ENCODE measurements at regions not wholly inside any gene's neighbourhood (a gene's known extent, or its start where the extent isn't known, plus 50 kb on each side); places are given as distances from the start of the nearest gene placed in this dataset.

DNA sequence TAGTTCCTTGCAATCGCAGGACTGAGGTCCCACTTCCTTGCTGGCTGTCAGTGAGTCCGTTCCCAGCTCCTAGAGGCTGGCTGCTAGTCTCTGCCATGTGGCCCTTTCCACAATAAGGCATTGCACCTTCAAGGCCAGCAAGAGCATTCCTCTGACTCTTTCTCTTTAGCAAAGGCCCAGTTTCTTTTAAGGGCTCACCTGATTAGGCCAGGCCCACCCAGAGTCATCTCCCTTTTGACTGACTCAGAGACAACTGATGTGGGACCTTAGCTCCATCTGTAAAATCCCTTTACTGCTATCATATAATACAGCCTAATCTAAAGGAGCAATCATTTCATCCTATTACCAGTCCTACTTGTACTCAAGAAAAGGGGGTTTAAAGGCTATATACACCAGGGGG lies 278.2 kb downstream of the SLC4A3 start:
- no peak overlapping the region for H3K4me3 Mint-ChIP-seq
- H3K27me3 Mint-ChIP-seq: peaks cover 4% of the 10 kb centered on the region
- no peak overlapping the region for H3K27ac Mint-ChIP-seq
- H3K4me1 Mint-ChIP-seq: peaks cover 0 to 7% (median 0%) of the 10 kb centered on the region in 3 donors
- H3K9me3 Mint-ChIP-seq: peaks cover 0 to 4% (median 1%) of the 10 kb centered on the region in 3 donors
- H3K36me3 Mint-ChIP-seq: no peaks in the 10 kb centered on the region

DNA sequence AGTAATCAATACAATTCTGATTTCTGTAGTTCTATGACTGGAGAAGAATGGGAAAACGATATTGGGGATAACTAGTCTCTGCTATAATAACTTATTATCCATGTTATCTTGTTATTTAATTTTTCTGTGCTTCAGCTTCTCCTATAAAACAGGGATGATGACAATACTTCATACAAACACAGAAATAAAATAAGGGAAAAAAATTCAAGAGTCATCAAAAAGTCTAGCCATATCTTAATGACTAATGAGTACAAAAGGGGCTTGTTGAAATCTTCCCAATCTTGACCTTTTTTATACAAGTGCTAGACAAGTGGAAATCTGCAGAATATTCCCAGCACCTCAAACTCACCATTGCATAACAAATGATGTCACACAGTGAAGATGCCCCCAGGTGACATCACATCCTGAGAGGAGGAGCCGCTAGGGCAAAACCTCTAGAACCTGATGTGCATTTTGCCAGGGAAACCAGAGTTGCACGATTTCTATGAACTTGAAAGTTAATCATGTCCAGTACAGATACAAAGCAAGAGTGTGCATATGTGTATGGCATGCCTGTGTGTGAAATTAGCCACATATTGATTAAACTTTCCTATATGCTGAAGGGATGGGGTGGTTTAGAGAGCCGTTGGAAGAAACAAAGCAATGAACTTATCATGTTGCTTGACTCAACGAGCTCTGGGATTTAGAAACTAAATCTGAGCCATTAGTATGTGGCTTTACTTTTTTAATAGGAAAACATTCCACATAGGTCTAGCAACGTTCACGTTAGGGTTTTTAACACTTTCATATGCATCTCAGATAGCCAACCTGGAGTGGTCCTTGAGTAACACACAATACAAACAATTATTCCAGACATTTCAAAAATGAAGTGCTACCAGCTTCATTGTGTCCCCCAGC lies 278.9 kb downstream of the SLC4A3 start:
- no peak overlapping the region for H3K27ac Mint-ChIP-seq
- H3K27me3 Mint-ChIP-seq: peaks cover 4% of the 10 kb centered on the region
- H3K36me3 Mint-ChIP-seq: no peaks in the 10 kb centered on the region
- no peak overlapping the region for H3K4me3 Mint-ChIP-seq
- H3K9me3 Mint-ChIP-seq: peaks cover 0 to 2% (median 1%) of the 10 kb centered on the region in 3 donors
- peaks cover 0 to 4% (median 0%) of the 10 kb centered on the region in 3 donors for H3K4me1 Mint-ChIP-seq

DNA sequence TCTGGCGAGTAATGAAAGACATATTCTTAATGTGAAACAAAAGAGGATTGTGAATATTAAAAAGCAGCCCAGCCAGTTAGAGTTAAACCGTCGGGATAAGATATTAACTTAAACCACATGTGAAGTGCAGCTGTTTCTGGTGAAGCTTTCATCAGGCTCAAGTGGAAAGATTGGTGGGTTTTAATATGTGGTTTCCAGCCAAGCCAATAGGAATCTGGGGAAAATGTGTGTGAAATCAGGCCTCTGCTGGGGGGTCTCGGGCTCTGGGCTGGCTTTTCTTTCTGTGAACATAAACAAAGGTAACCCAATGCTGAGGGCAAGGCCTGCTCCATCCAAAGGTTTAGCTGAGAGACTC lies 279.6 kb downstream of the SLC4A3 start:
- peaks cover 0 to 2% (median 0%) of the 10 kb centered on the region in 3 donors for H3K9me3 Mint-ChIP-seq
- no peaks in the 10 kb centered on the region for H3K36me3 Mint-ChIP-seq
- H3K4me3 Mint-ChIP-seq: no peak overlapping the region
- peaks cover 0 to 1% (median 0%) of the 10 kb centered on the region in 3 donors for H3K4me1 Mint-ChIP-seq
- H3K27ac Mint-ChIP-seq: no peak overlapping the region
- H3K27me3 Mint-ChIP-seq: peaks cover 4% of the 10 kb centered on the region

DNA sequence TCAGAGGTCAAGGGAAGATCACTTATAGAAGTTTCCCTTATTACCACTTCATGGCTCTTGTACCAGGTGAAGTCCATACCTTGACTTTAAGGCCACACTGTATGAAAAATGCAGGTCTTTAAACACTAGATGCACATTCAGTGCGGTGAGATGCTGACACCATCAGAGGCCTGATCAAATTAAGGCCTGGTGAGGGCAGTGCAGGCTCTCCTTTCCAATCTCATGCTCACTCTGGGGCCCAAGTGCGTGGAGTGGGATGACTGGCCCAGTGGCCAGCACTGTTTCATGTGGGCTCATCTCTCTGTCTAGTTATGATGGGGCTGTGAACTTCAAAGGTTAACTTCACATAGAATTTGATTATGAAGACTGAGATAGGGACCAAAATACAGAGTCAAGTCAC lies 281.1 kb downstream of the SLC4A3 start:
- Mint-ChIP-seq H3K27me3 (peaks cover 1% of the 10 kb centered on the region), H3K4me1 (no peaks in the 10 kb centered on the region), H3K4me3 (no peak overlapping the region), H3K36me3 (no peaks in the 10 kb centered on the region), H3K27ac (no peak overlapping the region), H3K9me3 (peaks cover 0 to 2% (median 0%) of the 10 kb centered on the region in 3 donors)

DNA sequence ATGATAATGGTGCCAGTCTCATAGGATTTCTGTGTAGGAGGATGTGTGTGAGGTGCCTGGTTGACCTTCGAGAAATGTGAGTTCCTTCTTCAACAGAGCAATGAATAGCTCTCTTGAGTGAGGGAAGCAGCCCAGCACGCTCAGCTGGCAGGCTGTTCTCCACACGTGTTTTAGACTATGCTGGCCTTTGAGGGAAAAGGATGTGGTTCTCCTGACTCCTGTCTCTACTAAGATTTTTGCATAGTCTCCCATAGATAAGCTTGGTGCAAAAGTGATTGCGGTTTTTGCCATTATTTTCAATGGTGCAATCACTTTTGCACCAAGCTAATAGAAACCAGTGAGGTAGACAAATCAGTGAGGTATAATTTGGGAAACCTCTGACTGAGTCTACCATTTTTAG lies 284.1 kb downstream of the SLC4A3 start:
- Mint-ChIP-seq H3K27ac (no peak overlapping the region), H3K4me1 (no peaks in the 10 kb centered on the region), H3K9me3 (peaks cover 0 to 2% (median 0%) of the 10 kb centered on the region in 3 donors)

DNA sequence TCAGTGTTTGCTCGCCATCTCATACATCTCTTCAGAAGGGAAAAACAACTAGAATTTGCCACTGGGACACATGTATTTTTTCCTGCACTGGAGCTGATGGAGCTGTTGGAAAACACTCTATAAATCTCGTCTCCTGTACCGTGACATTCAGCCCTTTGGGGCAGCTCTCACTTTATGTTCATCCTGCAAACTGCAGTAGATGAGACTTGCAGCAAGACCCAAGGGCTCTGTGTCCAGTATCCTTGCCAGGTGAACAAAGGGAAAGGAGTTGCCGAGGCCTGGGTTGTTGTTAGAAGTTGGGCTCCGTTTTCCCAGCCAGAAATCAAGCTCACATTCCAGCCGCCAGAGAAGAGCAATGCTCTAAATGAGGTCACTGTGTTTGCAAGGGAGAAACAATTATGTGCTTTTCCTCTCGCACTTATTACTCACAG lies 285.1 kb downstream of the SLC4A3 start:
- Mint-ChIP-seq H3K4me1 (no peaks in the 10 kb centered on the region), H3K4me3 (no peak overlapping the region), H3K9me3 (peaks cover 0 to 2% (median 0%) of the 10 kb centered on the region in 3 donors), H3K27ac (no peak overlapping the region), H3K36me3 (no peaks in the 10 kb centered on the region), H3K27me3 (no peaks in the 10 kb centered on the region)

More for the DNA sequence above, 284.1 kb downstream of the SLC4A3 start:
- no peaks in the 10 kb centered on the region for H3K36me3 Mint-ChIP-seq
- H3K27me3 Mint-ChIP-seq: no peaks in the 10 kb centered on the region
- no peak overlapping the region for H3K4me3 Mint-ChIP-seq

DNA sequence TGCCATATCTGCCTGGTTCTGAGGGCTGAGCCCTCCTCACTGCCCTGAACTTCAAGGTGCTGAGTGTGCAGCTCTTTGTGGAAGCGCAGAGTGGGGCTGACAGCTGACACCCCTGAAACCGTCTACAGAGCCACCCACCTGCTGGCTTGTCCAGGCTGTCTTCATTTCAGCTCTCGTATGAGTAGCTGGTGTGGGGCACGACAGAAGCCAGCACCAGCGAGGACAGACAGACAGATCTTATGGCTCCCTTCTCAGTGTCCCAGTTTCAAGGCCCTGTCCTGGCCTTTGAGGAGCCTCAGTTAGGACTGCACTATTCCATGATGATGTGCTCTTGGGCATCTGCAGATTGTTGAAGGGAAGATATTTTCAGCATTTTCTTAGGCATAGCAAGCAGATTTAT lies 287.1 kb downstream of the SLC4A3 start:
- H3K36me3 Mint-ChIP-seq: no peaks in the 10 kb centered on the region
- H3K4me1 Mint-ChIP-seq: no peaks in the 10 kb centered on the region
- H3K27ac Mint-ChIP-seq: no peak overlapping the region
- no peaks in the 10 kb centered on the region for H3K27me3 Mint-ChIP-seq
- no peaks in the 10 kb centered on the region for H3K9me3 Mint-ChIP-seq
- H3K4me3 Mint-ChIP-seq: no peak overlapping the region

DNA sequence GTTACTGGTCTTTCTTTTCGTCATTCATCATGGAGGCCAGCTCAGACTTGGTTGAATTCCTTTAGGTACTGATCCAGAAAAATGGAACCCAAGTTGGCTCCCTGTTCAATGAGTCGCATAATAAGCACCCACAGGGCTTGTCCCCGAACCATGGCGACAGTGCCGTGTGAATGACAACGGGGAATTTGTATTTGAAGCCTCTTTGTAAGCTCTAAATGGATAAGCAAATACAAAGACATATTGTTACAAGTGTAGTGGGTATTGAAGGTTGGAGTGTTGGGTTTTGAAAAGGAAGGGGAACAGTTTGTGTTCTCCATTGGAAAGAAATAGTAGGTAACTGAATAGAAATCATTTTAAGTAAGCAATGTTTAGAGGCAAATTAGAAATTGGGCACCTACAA lies 288.9 kb downstream of the SLC4A3 start:
- no peaks in the 10 kb centered on the region for H3K9me3 Mint-ChIP-seq
- no peak overlapping the region for H3K27ac Mint-ChIP-seq
- no peak overlapping the region for H3K4me3 Mint-ChIP-seq
- no peaks in the 10 kb centered on the region for H3K36me3 Mint-ChIP-seq
- no peaks in the 10 kb centered on the region for H3K4me1 Mint-ChIP-seq
- no peaks in the 10 kb centered on the region for H3K27me3 Mint-ChIP-seq

DNA sequence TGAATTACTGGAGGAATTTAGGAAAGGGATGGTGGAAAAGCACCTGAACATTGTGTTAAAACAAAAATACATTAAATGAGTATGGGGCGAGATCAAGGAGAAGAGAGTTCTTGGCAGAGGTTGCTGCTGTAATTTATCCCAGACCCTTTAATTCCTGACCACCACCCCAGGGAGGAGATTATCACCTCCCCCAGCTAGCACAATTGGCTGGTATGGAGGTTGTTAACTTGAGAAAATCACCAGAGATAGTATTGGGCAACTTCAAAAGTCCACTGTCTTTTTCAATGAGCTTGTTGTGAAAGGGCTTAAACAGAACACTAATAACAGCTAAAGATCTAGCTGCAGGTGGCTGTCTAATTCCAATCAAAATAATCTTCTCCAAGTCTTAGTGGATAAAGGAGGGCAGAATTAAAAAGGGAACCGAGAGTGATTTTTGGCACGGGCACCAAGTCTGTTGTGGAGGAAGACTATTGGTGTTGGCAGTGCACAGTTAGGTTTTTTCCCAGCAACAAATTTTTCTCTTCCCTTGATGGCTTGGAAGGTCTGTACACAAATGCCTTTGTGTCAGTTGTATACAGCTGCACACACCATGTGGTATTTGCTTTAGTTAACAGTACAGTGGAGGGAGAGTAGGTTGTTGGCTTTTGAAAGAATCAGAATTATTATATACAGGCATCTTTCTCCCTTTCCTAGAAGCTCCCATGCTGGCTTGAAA lies 289.5 kb downstream of the SLC4A3 start:
- Mint-ChIP-seq H3K9me3 (no peaks in the 10 kb centered on the region), H3K4me1 (no peaks in the 10 kb centered on the region), H3K36me3 (no peaks in the 10 kb centered on the region), H3K27ac (no peak overlapping the region), H3K27me3 (no peaks in the 10 kb centered on the region), H3K4me3 (no peak overlapping the region)

DNA sequence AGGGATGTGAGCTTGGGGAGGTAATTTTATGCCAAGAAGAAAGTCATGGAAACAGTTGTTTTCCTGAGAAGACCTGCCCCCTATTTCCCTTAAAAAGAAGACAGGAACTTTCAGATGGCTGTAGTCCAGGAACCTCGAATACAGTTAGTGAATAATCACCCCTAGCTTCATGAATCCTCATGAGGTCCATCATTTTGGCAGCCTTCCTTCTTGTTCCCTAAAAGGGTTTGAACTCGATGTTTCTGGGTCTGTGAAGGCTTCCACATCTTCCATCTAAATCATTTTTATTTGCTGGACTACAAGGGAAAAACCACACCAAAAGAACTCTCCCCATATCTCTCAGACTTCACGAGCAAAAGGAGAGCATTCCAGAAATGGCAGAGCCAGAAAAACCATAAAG lies 290.8 kb downstream of the SLC4A3 start:
- Mint-ChIP-seq H3K9me3 (no peaks in the 10 kb centered on the region), H3K27ac (no peak overlapping the region), H3K27me3 (no peaks in the 10 kb centered on the region), H3K4me3 (no peak overlapping the region), H3K36me3 (no peaks in the 10 kb centered on the region), H3K4me1 (no peaks in the 10 kb centered on the region)

DNA sequence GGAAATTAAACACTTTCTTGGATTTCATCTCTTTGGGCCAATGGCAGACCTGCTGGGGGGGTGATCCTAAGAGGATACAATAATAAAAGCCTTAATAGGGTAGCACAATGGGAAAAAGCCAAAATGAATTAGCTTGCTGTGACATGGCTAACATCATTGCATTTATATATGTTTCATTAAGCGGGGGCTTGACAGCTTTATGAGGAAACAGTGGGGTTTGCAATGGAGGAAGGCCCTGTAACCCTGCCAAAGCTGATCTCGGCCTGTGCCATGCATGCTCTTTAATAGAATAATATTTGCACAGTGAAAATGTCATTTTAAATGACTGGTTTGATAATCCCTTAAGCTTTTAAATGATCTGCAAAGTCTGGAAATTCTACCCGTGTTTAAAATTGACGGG lies 291.5 kb downstream of the SLC4A3 start:
- Mint-ChIP-seq H3K4me3 (no peak overlapping the region), H3K27ac (no peak overlapping the region), H3K9me3 (no peaks in the 10 kb centered on the region), H3K27me3 (no peaks in the 10 kb centered on the region), H3K4me1 (no peaks in the 10 kb centered on the region), H3K36me3 (no peaks in the 10 kb centered on the region)

DNA sequence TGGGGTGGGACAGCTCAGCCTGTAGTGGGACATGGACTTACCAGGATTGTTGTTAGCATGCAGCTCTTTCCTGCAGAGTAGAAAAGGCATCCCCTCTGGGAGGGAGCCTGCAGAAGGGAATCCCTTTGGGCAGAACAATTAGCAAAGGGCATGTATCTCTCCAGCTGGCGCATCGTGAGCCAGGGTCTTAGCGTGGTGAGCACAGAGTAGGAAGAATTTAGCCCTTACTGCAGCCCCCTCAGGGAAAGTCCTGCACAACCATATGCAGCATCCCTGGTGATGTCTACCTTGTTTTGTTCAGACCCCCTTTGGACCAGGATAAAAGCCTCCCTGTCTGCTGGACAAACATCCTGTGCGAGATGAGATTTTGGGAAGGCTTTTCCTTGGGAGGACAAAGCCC lies 292.1 kb downstream of the SLC4A3 start:
- Mint-ChIP-seq H3K4me3 (no peak overlapping the region), H3K27me3 (no peaks in the 10 kb centered on the region), H3K9me3 (no peaks in the 10 kb centered on the region), H3K27ac (no peak overlapping the region), H3K4me1 (no peaks in the 10 kb centered on the region), H3K36me3 (no peaks in the 10 kb centered on the region)

DNA sequence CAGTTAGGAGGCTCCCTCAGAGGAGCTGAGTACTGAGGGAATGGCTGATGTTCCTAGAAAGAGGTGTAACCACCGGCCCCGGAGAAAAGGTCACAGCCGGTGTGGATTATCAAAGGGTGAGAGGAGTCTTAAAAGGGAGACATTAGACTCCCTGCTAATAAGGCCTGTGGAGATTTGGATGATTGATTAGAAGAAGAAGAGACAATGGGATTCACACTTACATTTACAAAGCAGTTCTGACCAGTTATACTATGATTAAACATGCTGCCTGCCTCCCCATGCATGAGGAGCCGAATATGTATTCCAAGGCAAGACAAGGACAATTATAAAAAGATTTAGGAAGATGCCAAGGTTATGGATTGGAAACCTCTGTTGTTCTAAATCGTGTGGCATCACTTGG lies 302.4 kb downstream of the SLC4A3 start:
- Mint-ChIP-seq H3K4me3 (no peak overlapping the region), H3K9me3 (no peaks in the 10 kb centered on the region), H3K27me3 (peaks cover 2% of the 10 kb centered on the region), H3K36me3 (no peaks in the 10 kb centered on the region), H3K4me1 (no peaks in the 10 kb centered on the region), H3K27ac (no peak overlapping the region)

DNA sequence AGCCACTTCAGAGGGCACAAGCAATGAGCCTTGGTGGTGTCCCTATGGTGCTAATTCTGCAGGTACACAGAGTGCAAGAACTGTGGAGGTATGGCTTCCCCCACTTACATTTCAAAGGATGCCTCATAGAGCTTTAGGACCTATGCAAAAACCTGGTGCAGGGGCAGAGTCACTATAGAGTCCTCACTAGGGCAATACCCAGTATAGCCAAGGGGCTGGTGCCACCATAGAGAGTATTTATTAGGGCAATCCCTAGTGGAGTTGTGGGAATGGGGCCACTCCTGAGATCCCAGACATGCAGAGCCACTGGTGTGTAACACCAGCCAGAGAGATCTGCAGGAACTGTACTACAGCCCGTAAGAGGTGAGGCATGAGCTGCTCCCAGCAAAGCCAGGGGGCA lies 312.2 kb downstream of the SLC4A3 start:
- no peak overlapping the region for H3K27ac Mint-ChIP-seq
- H3K4me3 Mint-ChIP-seq: no peak overlapping the region
- H3K4me1 Mint-ChIP-seq: no peaks in the 10 kb centered on the region
- H3K27me3 Mint-ChIP-seq: peaks cover 5% of the 10 kb centered on the region
- H3K36me3 Mint-ChIP-seq: peaks cover 2% of the 10 kb centered on the region
- peaks cover 0 to 4% (median 2%) of the 10 kb centered on the region in 3 donors for H3K9me3 Mint-ChIP-seq

DNA sequence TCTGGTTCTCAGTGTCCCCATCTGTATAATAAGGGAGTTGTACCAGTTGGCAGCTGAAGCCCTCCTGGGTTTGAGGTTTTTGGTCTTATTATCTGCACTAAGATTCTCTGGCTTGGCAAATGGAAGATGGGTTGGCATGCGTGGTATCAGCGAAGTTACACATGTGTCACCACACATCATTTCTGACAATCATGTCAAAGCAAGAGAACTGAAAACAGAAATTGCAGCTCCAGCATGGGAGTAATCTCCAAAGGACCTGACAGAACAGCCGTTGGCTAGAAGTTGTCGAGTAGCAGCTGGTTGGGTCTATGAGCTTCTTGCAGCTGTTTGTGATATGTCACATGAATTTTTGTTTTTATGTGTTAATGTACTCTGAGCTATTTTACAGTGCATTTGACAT lies 317.4 kb downstream of the SLC4A3 start:
- no peak overlapping the region for H3K27ac Mint-ChIP-seq
- H3K9me3 Mint-ChIP-seq: peaks cover 0 to 2% (median 0%) of the 10 kb centered on the region in 3 donors
- H3K36me3 Mint-ChIP-seq: peaks cover 2% of the 10 kb centered on the region
- H3K4me1 Mint-ChIP-seq: no peaks in the 10 kb centered on the region
- peaks cover 5% of the 10 kb centered on the region for H3K27me3 Mint-ChIP-seq
- no peak overlapping the region for H3K4me3 Mint-ChIP-seq

DNA sequence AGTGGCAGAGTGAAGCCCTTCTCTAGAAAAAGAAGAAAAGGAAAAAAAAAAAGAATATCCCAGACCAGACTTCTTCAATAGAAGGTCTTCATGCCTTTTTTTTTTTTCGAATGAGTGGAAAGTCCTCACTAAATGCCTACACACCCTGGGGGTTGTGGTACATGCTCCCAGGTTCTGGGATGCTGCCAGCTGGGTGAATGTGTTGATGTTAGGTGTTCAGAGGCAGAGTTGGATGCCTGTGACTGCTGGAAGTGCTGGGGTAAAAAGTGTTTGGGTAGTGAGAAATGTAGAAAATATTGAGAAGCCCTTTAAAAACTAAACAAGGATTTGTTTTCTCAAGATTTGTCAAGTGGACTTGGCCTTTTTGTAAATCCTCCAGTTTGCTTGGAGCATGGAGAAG lies 318.6 kb downstream of the SLC4A3 start:
- H3K36me3 Mint-ChIP-seq: peaks cover 2% of the 10 kb centered on the region
- no peaks in the 10 kb centered on the region for H3K4me1 Mint-ChIP-seq
- peaks cover 5% of the 10 kb centered on the region for H3K27me3 Mint-ChIP-seq
- H3K9me3 Mint-ChIP-seq: peaks cover 0 to 2% (median 0%) of the 10 kb centered on the region in 3 donors
- H3K4me3 Mint-ChIP-seq: no peak overlapping the region
- H3K27ac Mint-ChIP-seq: no peak overlapping the region
